ENCODE measurements at regions not wholly inside any gene's neighbourhood (a gene's known extent, or its start where the extent isn't known, plus 50 kb on each side); places are given as distances from the start of the nearest gene placed in this dataset.

GRCh38 chr18:76679945-76680344 lies 142.4 kb upstream of the ZNF236 start:
- FAIRE-seq, result no peak

- FAIRE-seq, result no peak
Measured at GRCh38 chr18:76679259-76679658, 143.1 kb upstream of the ZNF236 start.

DNA sequence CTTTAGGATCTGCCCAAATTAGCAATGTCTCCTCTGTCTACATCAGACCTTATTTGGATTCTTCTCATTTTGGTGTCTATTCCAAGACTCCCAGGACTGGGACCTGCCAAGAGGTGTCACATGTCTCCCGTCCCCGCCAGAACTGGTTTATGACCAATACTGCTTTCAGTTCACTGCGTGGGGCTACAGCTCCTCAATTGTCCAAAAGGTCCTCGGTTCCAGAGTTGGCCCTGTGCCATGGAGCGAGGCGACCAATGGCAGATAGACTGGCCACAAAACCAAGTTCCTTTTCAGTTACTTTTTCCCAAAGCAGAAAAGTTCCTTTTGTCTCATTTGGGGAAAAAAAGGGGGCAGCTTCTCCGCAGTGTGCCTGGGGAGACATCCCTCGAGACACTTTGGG lies 144.1 kb upstream of the ZNF236 start:
- FAIRE-seq, result no peak

DNA sequence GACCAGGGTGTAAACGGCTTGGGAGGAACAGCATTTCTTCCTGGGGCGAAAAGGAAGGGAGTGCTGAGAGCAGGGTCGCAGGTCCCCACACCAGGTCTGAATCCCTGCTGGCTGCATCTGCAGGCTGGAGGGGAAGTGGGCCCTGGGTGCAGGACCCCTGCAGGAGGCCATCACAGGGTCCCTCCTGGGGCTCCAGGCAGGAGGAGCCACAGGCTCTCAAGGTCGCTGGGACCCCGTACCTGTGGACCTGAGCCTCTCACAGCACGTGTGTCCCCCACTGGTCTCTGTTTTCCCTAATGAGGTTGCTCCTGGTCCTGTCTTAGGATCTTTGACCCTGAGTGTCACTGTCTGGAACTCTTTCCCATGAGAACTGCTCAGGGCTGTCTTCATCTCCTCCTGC lies 147.8 kb upstream of the ZNF236 start:
- no peak for FAIRE-seq

GRCh38 chr18:76673281-76674185 lies 148.8 kb upstream of the ZNF236 start:
- no peak for FAIRE-seq

DNA sequence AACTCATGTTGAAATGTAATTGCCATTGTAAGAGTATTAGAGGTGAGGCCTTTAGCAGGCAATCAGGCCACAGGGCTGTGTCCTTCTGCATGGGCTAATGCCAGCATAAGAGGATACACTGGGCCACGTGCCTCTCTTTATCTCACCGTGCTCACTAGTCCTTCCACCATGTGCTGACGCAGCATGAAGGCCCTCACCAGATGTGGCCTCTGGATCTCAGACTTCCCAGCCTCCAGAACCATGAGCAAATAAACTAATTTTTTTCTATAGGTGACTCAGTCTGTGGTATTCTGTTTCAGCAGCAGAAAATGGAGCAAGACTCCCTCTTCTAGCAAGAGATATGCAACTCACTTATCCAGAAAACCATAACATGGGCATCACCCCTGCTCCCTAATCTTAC lies 149.7 kb upstream of the ZNF236 start:
- FAIRE-seq, result no peak

DNA sequence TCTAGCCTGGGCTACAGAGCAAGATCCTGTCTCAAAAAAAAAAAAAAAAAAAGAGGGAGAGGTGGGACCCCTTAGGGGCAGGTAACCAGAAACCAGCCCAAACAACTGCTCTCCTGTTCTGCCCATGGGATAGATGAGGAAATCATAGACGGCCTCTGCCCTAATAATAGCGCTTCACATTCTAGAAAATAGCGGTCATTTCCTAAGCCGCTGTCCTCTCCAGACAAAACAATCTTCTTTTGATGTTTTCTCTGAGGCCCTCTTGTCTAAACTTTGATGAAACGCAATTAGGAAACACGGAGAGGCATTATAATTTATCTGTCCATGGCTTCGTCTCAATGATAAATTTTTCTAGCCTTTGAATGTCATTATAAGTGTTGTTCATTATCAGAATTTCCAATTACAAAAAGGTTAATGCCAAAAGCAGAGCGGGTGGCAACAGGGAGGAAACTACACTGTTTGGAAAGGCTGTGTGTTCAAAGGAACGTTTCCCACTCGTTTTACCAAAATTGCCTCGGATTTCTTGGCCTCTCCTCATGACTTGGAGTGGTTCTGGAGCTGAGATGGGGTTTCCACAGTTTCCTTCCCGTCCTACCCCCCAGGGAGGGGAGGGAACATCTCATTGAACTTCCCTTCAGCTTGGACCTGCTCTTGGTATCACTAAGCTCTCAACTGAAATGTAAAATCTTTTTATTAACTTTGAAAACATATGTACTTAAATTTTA lies 151.6 kb upstream of the ZNF236 start:
- no peak for FAIRE-seq

DNA sequence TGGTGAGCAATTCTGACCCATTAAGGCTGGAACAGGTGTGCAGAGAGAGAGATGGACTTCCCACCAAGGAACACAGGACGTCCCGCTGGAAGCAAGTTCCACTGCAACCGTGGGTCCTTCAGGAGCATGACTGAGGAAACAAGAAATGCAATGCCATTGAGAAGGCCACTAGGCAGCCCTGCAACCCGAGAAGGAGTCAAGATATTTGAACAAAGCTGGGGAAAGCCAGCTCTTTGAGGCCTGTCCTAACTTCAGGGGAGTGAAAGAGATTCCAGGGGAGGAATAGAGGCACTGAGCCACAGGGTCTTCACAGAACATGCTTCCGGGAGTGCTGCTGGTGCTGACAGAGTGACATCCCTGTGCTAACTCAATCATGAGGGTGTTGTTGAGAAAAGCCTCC lies 153.8 kb upstream of the ZNF236 start:
- FAIRE-seq, result no peak

DNA sequence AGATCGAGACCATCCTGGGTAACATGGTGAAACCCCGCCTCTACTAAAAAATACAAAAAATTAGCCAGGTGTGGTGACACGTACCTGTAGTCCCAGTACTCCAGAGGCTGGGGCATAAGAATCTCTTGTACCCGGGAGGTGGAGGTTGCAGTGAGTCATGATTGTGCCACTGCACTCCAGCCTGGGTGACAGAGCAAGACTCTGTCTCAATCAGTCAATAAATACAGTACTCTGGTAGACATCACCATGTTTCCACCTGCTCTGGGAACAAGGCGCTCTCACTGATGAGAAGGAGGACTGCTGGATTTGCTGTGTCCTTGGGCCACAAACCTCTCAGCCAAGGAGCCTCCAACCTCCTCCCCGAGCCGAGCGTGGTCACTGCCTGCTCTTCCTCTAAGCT lies 154.2 kb upstream of the ZNF236 start:
- no peak for FAIRE-seq

GRCh38 chr18:76667603-76668002 lies 154.8 kb upstream of the ZNF236 start:
- no peak for FAIRE-seq

DNA sequence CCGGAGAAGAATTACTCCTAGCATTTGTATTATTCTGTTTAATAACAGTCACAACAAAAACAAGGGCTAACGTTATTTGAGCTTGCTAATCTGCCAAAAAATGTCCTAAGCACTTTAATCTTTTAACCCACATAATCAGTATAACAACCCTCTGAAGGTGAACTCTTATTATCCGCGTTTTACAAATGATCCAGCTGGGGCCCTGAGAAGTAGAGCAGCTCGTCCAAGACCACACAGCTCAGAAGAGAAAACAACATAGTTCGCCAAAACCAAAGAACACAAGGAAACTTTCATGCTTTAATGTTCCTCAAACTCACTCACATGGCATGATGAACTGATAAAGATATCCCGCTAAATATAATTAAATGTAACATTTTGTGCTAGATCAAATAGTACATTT lies 159.7 kb upstream of the ZNF236 start:
- no peak for FAIRE-seq

GRCh38 chr18:76660571-76661192 lies 161.7 kb upstream of the ZNF236 start:
- no peak for FAIRE-seq

DNA sequence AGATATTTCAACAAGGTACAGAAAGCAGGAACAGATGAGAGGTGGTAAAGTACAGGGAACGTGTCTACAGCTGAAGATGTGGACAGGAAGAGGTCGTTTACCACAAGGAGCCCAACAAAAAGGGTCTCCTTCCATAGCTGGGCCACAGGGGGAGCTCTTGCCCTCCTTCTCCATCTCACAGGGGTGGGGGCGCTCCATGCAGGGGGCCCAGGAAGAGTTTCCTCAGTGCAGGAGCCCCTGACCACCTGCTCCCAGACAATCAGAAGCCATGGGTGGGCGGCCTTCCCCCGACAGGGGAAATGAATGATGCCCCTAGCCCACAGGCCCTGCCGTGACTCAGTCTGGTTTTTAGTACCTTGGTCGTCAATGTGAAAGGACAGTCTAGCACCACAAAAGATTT lies 163.6 kb upstream of the ZNF516 start:
- FAIRE-seq, result no peak

- FAIRE-seq, result no peak
Measured at GRCh38 chr18:76657911-76658470, 162.9 kb upstream of the ZNF516 start.

DNA sequence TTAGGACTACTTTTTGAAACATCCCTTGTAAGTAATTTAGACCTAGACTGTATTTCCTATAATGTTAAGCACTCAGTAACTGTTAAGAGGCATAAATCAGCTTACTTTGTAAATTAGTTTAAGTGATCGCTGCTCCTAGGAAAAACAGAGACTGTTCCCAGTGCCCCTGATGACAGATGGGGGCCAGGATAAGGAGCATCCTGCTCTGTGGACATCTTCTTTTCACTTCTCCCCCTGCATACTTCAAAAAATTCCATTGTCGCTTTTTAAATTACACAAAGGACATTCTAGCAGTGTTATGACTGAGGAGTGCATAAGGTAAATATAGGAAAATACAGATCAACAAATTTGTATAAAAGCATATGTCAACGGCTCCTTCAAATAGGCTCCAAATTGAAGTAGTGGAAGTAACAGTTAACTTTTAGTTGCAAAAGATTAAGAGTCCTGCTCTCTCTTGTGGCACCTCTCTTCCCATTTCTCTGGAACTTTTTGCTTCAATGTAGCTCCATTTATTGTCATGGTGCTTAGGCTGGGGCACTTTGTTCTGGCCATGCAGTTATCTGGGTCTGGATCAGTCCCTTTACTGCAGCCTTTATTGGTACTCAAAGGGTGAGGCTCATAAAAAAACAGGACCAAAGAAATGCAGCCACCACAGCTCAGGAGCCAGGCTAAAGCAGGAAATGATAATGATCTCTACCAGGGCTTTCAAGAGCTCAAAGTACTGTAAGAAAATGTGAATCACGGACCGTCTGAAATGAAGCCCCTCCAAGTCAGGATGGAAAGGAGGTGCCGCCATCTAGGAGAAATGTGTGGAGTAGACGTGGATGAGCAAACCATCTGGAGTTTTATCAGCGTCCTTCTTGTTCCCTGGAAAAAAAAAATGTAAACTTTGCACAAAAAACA lies 162.1 kb upstream of the ZNF516 start:
- FAIRE-seq, result no peak

DNA sequence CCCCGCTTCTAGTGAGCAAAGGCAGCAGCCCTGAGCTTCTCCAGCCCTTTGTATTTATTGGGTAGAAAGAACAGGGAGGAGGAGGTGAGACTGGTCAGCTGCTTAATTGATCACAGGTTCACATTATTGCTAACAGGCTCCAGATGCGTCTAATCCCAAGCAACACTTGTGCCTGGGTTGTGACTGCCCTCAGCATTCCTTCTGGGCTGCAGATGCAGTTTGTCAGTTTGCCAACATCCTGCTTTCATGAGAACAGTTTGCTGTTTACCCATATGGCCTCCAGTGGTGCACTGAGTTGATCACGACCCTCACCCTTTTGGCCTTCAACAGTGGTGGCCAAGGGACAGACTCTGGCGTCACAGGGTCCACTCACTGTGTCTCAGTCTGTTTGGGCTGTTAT lies 159.5 kb upstream of the ZNF516 start:
- FAIRE-seq, result no peak

- FAIRE-seq, result no peak
Measured at GRCh38 chr18:76647322-76647721, 152.3 kb upstream of the ZNF516 start.

DNA sequence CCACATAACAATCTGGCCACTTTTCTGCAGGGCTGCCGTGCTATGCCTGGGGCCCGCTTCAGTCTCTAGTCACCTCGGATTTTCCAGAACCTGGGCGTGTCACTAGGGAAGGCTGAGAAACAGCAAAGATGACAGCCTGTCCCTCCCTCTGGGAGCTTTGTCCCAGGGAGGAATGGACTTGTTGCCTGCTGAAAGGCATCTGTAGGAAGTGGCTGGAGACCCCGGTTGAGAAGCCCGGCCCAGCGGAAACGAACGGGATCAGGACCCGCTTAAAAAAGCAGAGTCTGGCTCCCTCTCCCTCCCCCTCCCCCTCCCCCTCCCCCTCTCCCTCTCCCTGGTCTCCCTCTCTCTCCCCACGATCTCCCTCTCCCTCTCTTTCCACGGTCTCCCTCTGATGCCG lies 149.5 kb upstream of the ZNF516 start:
- FAIRE-seq, result no peak

DNA sequence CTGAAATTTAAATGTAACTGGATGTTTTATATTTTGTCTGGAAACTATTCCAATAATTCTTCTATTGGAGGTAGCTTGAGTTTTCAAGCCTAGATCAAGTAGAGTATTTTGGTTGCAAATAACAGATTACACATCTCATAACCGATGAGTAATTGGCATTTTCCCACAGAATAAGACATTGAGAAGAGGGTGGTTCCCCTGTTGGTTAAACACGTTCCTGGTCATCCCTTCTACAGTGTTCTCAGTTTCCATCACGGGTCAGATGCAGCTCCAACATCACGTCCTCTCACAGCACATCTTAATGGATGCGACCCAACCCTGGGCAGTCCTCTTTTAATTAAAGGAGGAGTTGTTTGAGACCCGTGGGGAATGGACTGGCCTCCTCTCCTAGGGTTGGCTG lies 149.0 kb upstream of the ZNF516 start:
- FAIRE-seq, result no peak

- no peak for FAIRE-seq
Measured at GRCh38 chr18:76643199-76643598, 148.2 kb upstream of the ZNF516 start.

- FAIRE-seq, result no peak
Measured at GRCh38 chr18:76640438-76640837, 145.4 kb upstream of the ZNF516 start.

DNA sequence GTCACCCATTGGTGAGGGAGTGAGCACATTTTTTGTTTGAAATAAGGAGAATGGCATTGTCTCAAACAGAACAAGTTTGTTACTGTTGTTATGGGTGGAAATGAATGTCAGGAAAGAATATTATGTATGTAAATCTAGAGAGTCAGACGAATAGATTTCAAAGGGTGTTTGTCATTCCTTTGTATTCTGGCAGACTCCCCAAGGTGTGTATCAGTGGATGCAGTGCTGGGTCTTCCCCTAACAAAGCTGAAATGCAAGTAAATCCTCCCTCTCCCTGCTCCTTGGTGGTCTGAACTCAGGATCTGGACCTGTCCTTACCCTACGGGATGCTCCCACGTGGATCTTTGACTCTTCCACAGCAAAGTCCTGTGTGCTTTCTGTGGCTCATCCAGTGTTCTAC lies 139.5 kb upstream of the ZNF516 start:
- no peak for FAIRE-seq

Measured in TTC549 (cell line).